Kidney tubule cell (primary cell): ENCODE measurements at regions not wholly inside any gene's neighbourhood (a gene's known extent, or its start where the extent isn't known, plus 50 kb on each side); places are given as distances from the start of the nearest gene placed in this dataset.

Experiments used
- DNase-seq: peaks from one replicate; pipeline ENCODE4 v3.0.0-alpha.2; 2018; ENCODE audit warnings: low spot score

- no peak for DNase-seq
Measured at GRCh38 chr2:60657673-60658072, 98.4 kb upstream of the PAPOLG start.

GRCh38 chr2:60659026-60659425 lies 97.0 kb upstream of the PAPOLG start:
- DNase-seq = no peak

GRCh38 chr2:60661073-60661738 lies 94.9 kb upstream of the PAPOLG start:
- no peak for DNase-seq

GRCh38 chr2:60662781-60663180 lies 93.3 kb upstream of the PAPOLG start:
- no peak for DNase-seq

- DNase-seq = no peak
Measured at GRCh38 chr2:60671966-60672365, 84.1 kb upstream of the PAPOLG start.

GRCh38 chr2:60674524-60675165 lies 81.4 kb upstream of the PAPOLG start:
- peak; percentile 71 for DNase-seq

- DNase-seq = no peak
Measured at GRCh38 chr2:60675301-60675700, 80.8 kb upstream of the PAPOLG start.

- DNase-seq = no peak
Measured at GRCh38 chr2:60676706-60677330, 79.2 kb upstream of the PAPOLG start.

GRCh38 chr2:60677356-60677755 lies 78.7 kb upstream of the PAPOLG start:
- no peak for DNase-seq

- DNase-seq = no peak
Measured at GRCh38 chr2:60678551-60678950, 77.5 kb upstream of the PAPOLG start.

GRCh38 chr2:60679036-60679780 lies 76.9 kb upstream of the PAPOLG start:
- DNase-seq = no peak

- DNase-seq = no peak
Measured at GRCh38 chr2:60693551-60693950, 62.5 kb upstream of the PAPOLG start.

- no peak for DNase-seq
Measured at GRCh38 chr2:60695793-60696192, 60.3 kb upstream of the PAPOLG start.

GRCh38 chr2:60699617-60700016 lies 56.5 kb upstream of the PAPOLG start:
- no peak for DNase-seq

- DNase-seq = no peak
Measured at GRCh38 chr2:60706021-60706420, 50.0 kb upstream of the PAPOLG start.
